GM23338 (cell line): ENCODE measurements at regions not wholly inside any gene's neighbourhood (a gene's known extent, or its start where the extent isn't known, plus 50 kb on each side); places are given as distances from the start of the nearest gene placed in this dataset.

Experiments used
- ATAC-seq: fragments of 200-7000 bp; cut with Tn5 transposase; 3 replicates; pipeline ENCODE4 v1.9.1; 2020
- DNase-seq: peaks from one replicate; pipeline ENCODE4 v3.0.0-alpha.2; 2015; ENCODE audit warnings: low spot score
- H2AFZ ChIP-seq: fragments of 200-600 bp; sonication (generic); 2 replicates; pipeline ENCODE4 v1.8.0; 2016; ENCODE audit warnings: antibody characterized with exemption, mild to moderate bottlenecking, moderate library complexity
- H3F3A ChIP-seq: fragments of 200-600 bp; sonication (generic); replicated peaks from 2 replicates; pipeline ENCODE4 v1.8.0; 2017; ENCODE audit warnings: antibody characterized with exemption, mixed run types, low read depth
- H3K27ac ChIP-seq: fragments of 200-600 bp; sonication (generic); 2 replicates; pipeline ENCODE4 v1.6.1; 2016; ENCODE audit warnings: low read depth
- H3K27me3 ChIP-seq: fragments of 200-600 bp; sonication (generic); 2 replicates; pipeline ENCODE4 v1.8.0; 2016; ENCODE audit warnings: mild to moderate bottlenecking, mixed run types, moderate library complexity; ENCODE audit not compliant: insufficient read depth
- H3K36me3 ChIP-seq: fragments of 200-600 bp; sonication (generic); 2 replicates; pipeline ENCODE4 v1.8.0; 2016; ENCODE audit warnings: mild to moderate bottlenecking; ENCODE audit not compliant: insufficient read depth
- H3K4me1 ChIP-seq: fragments of 200-600 bp; sonication (generic); 2 replicates; pipeline ENCODE4 v1.8.0; 2016; ENCODE audit warnings: mild to moderate bottlenecking, moderate library complexity; ENCODE audit not compliant: insufficient read depth
- H3K4me2 ChIP-seq: fragments of 200-600 bp; sonication (generic); 2 replicates; pipeline ENCODE4 v1.7.1; 2017; ENCODE audit warnings: mixed run types
- H3K4me3 ChIP-seq: fragments of 200-600 bp; sonication (generic); 2 replicates; pipeline ENCODE4 v1.6.1; 2016; ENCODE audit warnings: mixed run types
- H3K79me2 ChIP-seq: fragments of 200-600 bp; sonication (generic); replicated peaks from 2 replicates; pipeline ENCODE4 v1.8.0; 2017; ENCODE audit warnings: mild to moderate bottlenecking; ENCODE audit not compliant: insufficient read depth
- H3K9me2 ChIP-seq: fragments of 200-600 bp; sonication (generic); 2 replicates; pipeline ENCODE4 v1.8.0; 2017; ENCODE audit not compliant: insufficient read depth
- H4K20me1 ChIP-seq: fragments of 200-600 bp; sonication (generic); replicated peaks from 2 replicates; pipeline ENCODE4 v1.8.0; 2017; ENCODE audit warnings: mild to moderate bottlenecking; ENCODE audit not compliant: insufficient read depth
- H3K27ac Mint-ChIP-seq: 2 replicates; pipeline ENCODE4 v1.8.0; 2020; ENCODE audit warnings: inconsistent platforms, mild to moderate bottlenecking, moderate library complexity, mixed read lengths
- H3K27me3 Mint-ChIP-seq: 3 replicates; pipeline ENCODE4 v1.8.0; 2022; ENCODE audit warnings: low read depth, mild to moderate bottlenecking, moderate library complexity, mixed read lengths, inconsistent platforms; ENCODE audit not compliant: insufficient read depth, poor library complexity
- H3K36me3 Mint-ChIP-seq: 3 replicates; pipeline ENCODE4 v1.8.0; 2021; ENCODE audit warnings: low read depth, mild to moderate bottlenecking, inconsistent platforms, moderate library complexity, mixed read lengths
- H3K4me1 Mint-ChIP-seq: 3 replicates; pipeline ENCODE4 v1.8.0; 2020; ENCODE audit warnings: mild to moderate bottlenecking, inconsistent platforms, mixed read lengths
- H3K4me3 Mint-ChIP-seq: 3 replicates; pipeline ENCODE4 v1.8.0; 2021; ENCODE audit warnings: moderate library complexity, mild to moderate bottlenecking, inconsistent platforms, mixed read lengths
- H3K9me3 Mint-ChIP-seq: 3 replicates; pipeline ENCODE4 v1.8.0; 2020; ENCODE audit warnings: moderate library complexity, mild to moderate bottlenecking, inconsistent platforms, mixed read lengths
- CREB1 ChIP-seq: fragments of 250-450 bp; sonication (Bioruptor Pico); IDR thresholded peaks from 2 replicates; pipeline ENCODE4 v1.5.0; 2020; ENCODE audit warnings: low read depth, mild to moderate bottlenecking, moderate library complexity
- EZH2 ChIP-seq: fragments of 200-600 bp; sonication (generic); IDR thresholded peaks from one replicate; pipeline ENCODE4 v1.8.0; 2017; ENCODE audit warnings: antibody characterized with exemption, mild to moderate bottlenecking, low read depth; ENCODE audit not compliant: unreplicated experiment
- EZH2phosphoT487 ChIP-seq: fragments of 200-600 bp; sonication (generic); IDR thresholded peaks from one replicate; pipeline ENCODE4 v1.8.1; 2018; ENCODE audit warnings: antibody characterized with exemption; ENCODE audit not compliant: unreplicated experiment
- JUNB ChIP-seq: IDR thresholded peaks from one replicate; pipeline ENCODE4 v1.6.1; 2016; ENCODE audit warnings: antibody characterized with exemption; ENCODE audit not compliant: unreplicated experiment
- POLR2AphosphoS5 ChIP-seq: IDR thresholded peaks from 2 replicates; pipeline ENCODE4 v1.6.1; 2016; ENCODE audit warnings: antibody characterized with exemption, low read depth
- ZNF114 ChIP-seq: fragments of 250-450 bp; sonication (Bioruptor Pico); IDR thresholded peaks from 2 replicates; pipeline ENCODE4 v1.5.0; 2020; ENCODE audit warnings: mild to moderate bottlenecking, moderate library complexity
- TF ChIP-seq, protein P1 (sequence below): IDR thresholded peaks from one replicate; pipeline ENCODE4 v1.6.1; 2018; ENCODE audit warnings: antibody characterized with exemption; ENCODE audit not compliant: unreplicated experiment
- TF ChIP-seq, protein P2 (sequence below): IDR thresholded peaks from 2 replicates; pipeline ENCODE4 v1.6.1; 2016; ENCODE audit warnings: antibody characterized with exemption
- TF ChIP-seq, protein P3 (sequence below): fragments of 250-450 bp; sonication (Bioruptor Pico); IDR thresholded peaks from 2 replicates; pipeline ENCODE4 v1.5.0; 2020; ENCODE audit warnings: mild to moderate bottlenecking, moderate library complexity

DNA sequence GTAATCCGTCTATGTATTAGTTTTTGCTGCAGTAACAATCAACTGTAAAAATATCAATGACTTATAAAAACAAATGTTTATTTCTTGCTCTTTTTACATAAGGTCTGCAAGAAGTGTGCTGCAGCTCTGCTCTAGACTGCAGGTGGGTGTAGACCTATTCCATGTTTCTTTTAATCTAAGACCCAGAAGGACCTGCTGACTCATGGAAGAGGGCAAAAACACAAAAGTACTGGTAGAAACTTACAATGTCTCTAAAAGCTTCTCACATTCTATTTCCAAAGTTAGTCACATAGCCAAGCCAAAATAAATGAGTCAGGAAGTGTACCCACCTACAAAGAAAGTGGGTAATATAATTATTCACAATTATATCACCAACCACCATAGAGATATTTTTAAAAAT lies 435.9 kb upstream of the FAT3 start (continued):
- TF ChIP-seq, protein P1, sequence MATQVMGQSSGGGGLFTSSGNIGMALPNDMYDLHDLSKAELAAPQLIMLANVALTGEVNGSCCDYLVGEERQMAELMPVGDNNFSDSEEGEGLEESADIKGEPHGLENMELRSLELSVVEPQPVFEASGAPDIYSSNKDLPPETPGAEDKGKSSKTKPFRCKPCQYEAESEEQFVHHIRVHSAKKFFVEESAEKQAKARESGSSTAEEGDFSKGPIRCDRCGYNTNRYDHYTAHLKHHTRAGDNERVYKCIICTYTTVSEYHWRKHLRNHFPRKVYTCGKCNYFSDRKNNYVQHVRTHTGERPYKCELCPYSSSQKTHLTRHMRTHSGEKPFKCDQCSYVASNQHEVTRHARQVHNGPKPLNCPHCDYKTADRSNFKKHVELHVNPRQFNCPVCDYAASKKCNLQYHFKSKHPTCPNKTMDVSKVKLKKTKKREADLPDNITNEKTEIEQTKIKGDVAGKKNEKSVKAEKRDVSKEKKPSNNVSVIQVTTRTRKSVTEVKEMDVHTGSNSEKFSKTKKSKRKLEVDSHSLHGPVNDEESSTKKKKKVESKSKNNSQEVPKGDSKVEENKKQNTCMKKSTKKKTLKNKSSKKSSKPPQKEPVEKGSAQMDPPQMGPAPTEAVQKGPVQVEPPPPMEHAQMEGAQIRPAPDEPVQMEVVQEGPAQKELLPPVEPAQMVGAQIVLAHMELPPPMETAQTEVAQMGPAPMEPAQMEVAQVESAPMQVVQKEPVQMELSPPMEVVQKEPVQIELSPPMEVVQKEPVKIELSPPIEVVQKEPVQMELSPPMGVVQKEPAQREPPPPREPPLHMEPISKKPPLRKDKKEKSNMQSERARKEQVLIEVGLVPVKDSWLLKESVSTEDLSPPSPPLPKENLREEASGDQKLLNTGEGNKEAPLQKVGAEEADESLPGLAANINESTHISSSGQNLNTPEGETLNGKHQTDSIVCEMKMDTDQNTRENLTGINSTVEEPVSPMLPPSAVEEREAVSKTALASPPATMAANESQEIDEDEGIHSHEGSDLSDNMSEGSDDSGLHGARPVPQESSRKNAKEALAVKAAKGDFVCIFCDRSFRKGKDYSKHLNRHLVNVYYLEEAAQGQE = no peak
- TF ChIP-seq, protein P2, sequence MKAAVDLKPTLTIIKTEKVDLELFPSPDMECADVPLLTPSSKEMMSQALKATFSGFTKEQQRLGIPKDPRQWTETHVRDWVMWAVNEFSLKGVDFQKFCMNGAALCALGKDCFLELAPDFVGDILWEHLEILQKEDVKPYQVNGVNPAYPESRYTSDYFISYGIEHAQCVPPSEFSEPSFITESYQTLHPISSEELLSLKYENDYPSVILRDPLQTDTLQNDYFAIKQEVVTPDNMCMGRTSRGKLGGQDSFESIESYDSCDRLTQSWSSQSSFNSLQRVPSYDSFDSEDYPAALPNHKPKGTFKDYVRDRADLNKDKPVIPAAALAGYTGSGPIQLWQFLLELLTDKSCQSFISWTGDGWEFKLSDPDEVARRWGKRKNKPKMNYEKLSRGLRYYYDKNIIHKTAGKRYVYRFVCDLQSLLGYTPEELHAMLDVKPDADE = no peak
- TF ChIP-seq POLR2AphosphoS5 (no peak), EZH2phosphoT487 (no peak), ZNF114 (CRISPR knock-in tag) (no peak), JUNB (no peak)

DNA sequence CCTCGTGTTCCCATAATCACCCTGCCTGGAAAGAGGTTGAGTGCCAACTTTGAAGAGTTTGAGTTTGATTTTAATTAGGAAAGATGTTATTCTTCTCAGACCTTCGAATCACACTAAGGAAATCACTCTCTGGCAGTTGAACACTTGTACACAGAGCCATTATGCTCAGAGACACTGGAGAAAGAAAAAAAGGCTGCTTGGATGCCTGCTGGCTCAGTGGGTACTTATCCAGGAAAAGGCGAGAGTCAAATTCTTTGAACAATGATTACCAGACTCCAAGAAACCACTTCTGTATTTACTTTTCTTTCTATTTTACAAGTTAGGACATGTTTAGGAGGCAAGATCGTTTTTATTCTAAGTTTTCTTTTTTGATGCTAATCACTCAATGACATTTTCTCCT lies 438.5 kb upstream of the FAT3 start:
- peaks cover 20% of the 10 kb centered on the region for H3K36me3 Mint-ChIP-seq
- TF ChIP-seq, protein P1 = no peak
- no peak for TF ChIP-seq CREB1 (CRISPR knock-in tag)
- TF ChIP-seq, protein P3, sequence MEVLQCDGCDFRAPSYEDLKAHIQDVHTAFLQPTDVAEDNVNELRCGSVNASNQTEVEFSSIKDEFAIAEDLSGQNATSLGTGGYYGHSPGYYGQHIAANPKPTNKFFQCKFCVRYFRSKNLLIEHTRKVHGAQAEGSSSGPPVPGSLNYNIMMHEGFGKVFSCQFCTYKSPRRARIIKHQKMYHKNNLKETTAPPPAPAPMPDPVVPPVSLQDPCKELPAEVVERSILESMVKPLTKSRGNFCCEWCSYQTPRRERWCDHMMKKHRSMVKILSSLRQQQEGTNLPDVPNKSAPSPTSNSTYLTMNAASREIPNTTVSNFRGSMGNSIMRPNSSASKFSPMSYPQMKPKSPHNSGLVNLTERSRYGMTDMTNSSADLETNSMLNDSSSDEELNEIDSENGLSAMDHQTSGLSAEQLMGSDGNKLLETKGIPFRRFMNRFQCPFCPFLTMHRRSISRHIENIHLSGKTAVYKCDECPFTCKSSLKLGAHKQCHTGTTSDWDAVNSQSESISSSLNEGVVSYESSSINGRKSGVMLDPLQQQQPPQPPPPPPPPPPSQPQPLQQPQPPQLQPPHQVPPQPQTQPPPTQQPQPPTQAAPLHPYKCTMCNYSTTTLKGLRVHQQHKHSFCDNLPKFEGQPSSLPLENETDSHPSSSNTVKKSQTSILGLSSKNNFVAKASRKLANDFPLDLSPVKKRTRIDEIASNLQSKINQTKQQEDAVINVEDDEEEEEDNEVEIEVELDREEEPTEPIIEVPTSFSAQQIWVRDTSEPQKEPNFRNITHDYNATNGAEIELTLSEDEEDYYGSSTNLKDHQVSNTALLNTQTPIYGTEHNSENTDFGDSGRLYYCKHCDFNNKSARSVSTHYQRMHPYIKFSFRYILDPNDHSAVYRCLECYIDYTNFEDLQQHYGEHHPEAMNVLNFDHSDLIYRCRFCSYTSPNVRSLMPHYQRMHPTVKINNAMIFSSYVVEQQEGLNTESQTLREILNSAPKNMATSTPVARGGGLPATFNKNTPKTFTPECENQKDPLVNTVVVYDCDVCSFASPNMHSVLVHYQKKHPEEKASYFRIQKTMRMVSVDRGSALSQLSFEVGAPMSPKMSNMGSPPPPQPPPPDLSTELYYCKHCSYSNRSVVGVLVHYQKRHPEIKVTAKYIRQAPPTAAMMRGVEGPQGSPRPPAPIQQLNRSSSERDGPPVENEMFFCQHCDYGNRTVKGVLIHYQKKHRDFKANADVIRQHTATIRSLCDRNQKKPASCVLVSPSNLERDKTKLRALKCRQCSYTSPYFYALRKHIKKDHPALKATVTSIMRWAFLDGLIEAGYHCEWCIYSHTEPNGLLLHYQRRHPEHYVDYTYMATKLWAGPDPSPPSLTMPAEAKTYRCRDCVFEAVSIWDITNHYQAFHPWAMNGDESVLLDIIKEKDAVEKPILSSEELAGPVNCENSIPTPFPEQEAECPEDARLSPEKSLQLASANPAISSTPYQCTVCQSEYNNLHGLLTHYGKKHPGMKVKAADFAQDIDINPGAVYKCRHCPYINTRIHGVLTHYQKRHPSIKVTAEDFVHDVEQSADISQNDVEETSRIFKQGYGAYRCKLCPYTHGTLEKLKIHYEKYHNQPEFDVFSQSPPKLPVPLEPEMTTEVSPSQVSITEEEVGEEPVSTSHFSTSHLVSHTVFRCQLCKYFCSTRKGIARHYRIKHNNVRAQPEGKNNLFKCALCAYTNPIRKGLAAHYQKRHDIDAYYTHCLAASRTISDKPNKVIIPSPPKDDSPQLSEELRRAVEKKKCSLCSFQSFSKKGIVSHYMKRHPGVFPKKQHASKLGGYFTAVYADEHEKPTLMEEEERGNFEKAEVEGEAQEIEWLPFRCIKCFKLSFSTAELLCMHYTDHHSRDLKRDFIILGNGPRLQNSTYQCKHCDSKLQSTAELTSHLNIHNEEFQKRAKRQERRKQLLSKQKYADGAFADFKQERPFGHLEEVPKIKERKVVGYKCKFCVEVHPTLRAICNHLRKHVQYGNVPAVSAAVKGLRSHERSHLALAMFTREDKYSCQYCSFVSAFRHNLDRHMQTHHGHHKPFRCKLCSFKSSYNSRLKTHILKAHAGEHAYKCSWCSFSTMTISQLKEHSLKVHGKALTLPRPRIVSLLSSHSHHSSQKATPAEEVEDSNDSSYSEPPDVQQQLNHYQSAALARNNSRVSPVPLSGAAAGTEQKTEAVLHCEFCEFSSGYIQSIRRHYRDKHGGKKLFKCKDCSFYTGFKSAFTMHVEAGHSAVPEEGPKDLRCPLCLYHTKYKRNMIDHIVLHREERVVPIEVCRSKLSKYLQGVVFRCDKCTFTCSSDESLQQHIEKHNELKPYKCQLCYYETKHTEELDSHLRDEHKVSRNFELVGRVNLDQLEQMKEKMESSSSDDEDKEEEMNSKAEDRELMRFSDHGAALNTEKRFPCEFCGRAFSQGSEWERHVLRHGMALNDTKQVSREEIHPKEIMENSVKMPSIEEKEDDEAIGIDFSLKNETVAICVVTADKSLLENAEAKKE = no peak
- TF ChIP-seq EZH2 = no peak
- no peak for TF ChIP-seq EZH2phosphoT487
- TF ChIP-seq, protein P2 = no peak
- ATAC-seq (no peak), DNase-seq (no peak)
- Histone ChIP-seq H2AFZ (peak overlapping the region; percentile 83; the same call in 1 of the 2 replicates), H4K20me1 (no peaks in the 10 kb centered on the region), H3K27me3 (no peaks in the 10 kb centered on the region), H3K4me2 (no peak overlapping the region), H3F3A (no peaks in the 10 kb centered on the region), H3K9me2 (peaks cover 8% of the 10 kb centered on the region; the same call in 1 of the 2 replicates), H3K4me1 (no peaks in the 10 kb centered on the region), H3K4me3 (no peak overlapping the region), H3K79me2 (no peaks in the 10 kb centered on the region), H3K36me3 (0 out of 2 replicates have a peak, but pooled peaks cover 3% of the 10 kb centered on the region), H3K27ac (no peak overlapping the region)
- H3K27me3 Mint-ChIP-seq = peaks cover 2% of the 10 kb centered on the region
- no peak overlapping the region for H3K4me3 Mint-ChIP-seq
- no peaks in the 10 kb centered on the region for H3K4me1 Mint-ChIP-seq
- peaks cover 25% of the 10 kb centered on the region for H3K9me3 Mint-ChIP-seq
- no peak overlapping the region for H3K27ac Mint-ChIP-seq
